LNCaP clone FGC (cell line): ENCODE measurements at regions not wholly inside any gene's neighbourhood (a gene's known extent, or its start where the extent isn't known, plus 50 kb on each side); places are given as distances from the start of the nearest gene placed in this dataset.

Experiments used
- DNase-seq: peaks from one replicate; pipeline ENCODE4 v3.0.0-alpha.2; 2011; ENCODE audit warnings: low read depth
- H3K4me3 ChIP-seq: 2 replicates; pipeline ENCODE4 v1.5.1; 2011; ENCODE audit warnings: mild to moderate bottlenecking, low read depth, low read length, control low read depth
- CTCF ChIP-seq: IDR thresholded peaks from 2 replicates; pipeline ENCODE4 v1.5.1; 2012; ENCODE audit warnings: mild to moderate bottlenecking; ENCODE audit not compliant: control insufficient read depth, insufficient read depth; ENCODE audit errors: extremely low read depth

- TF ChIP-seq CTCF = no peak
- DNase-seq = no peak
- no peak overlapping the region for H3K4me3 ChIP-seq
These were observed 771.3 kb upstream of the PCDH7 start for GRCh38 chr4:29948858-29949257.

GRCh38 chr4:29966386-29966785 is 753.8 kb upstream of the PCDH7 start:
- no peak for DNase-seq
- no peak for TF ChIP-seq CTCF
- H3K4me3 ChIP-seq = no peak overlapping the region

- TF ChIP-seq CTCF = peak; percentile 64
- DNase-seq = no peak
- no peak overlapping the region for H3K4me3 ChIP-seq
These were observed 749.5 kb upstream of the PCDH7 start for GRCh38 chr4:29970626-29971025.

- no peak overlapping the region for H3K4me3 ChIP-seq
- no peak for TF ChIP-seq CTCF
- no peak for DNase-seq
These were observed 748.0 kb upstream of the PCDH7 start for GRCh38 chr4:29972121-29972520.

- no peak for DNase-seq
- no peak for TF ChIP-seq CTCF
- no peak overlapping the region for H3K4me3 ChIP-seq
These were observed 736.3 kb upstream of the PCDH7 start for GRCh38 chr4:29983890-29984289.

- DNase-seq = no peak
- TF ChIP-seq CTCF = no peak
These were observed 718.5 kb upstream of the PCDH7 start for GRCh38 chr4:30001628-30002027.

GRCh38 chr4:30002341-30002740 is 717.8 kb upstream of the PCDH7 start:
- no peak for DNase-seq
- H3K4me3 ChIP-seq = no peak overlapping the region

More at GRCh38 chr4:30001628-30002027, 718.5 kb upstream of the PCDH7 start:
- H3K4me3 ChIP-seq = no peak overlapping the region

More at GRCh38 chr4:30002341-30002740, 717.8 kb upstream of the PCDH7 start:
- no peak for TF ChIP-seq CTCF
